Activated CD4-positive, alpha-beta T cell treated with anti-CD3 and anti-CD28 coated beads, Interleukin-2, amount 50 U/mL, for 24 hours (primary cell): ENCODE measurements at regions not wholly inside any gene's neighbourhood (a gene's known extent, or its start where the extent isn't known, plus 50 kb on each side); places are given as distances from the start of the nearest gene placed in this dataset.

Source experiments
- DNase-seq, 2 donors: peaks; one replicate each; pipeline ENCODE4 v3.0.0-alpha.2; 2020; ENCODE audit warnings: low read depth in 1 of 2, low spot score in 1 of 2

GRCh38 chr3:159605101-159605500 lies 383.5 kb upstream of the IL12A start:
- no peak for DNase-seq

GRCh38 chr3:159605776-159606175 lies 382.9 kb upstream of the IL12A start:
- DNase-seq, result no peak

GRCh38 chr3:159607856-159608255 lies 380.8 kb upstream of the IL12A start:
- no peak for DNase-seq

- no peak for DNase-seq
These were observed 380.3 kb upstream of the IL12A start for GRCh38 chr3:159608311-159608710.

- DNase-seq, result no peak
These were observed 379.0 kb upstream of the IL12A start for GRCh38 chr3:159609625-159610024.

GRCh38 chr3:159616234-159616825 lies 372.3 kb upstream of the IL12A start:
- no peak for DNase-seq

- DNase-seq, result no peak
These were observed 369.2 kb upstream of the IL12A start for GRCh38 chr3:159619341-159619885.

- no peak for DNase-seq
These were observed 368.4 kb upstream of the IL12A start for GRCh38 chr3:159620281-159620680.

GRCh38 chr3:159620873-159621272 lies 367.8 kb upstream of the IL12A start:
- DNase-seq, result no peak

GRCh38 chr3:159624616-159625015 lies 364.0 kb upstream of the IL12A start:
- no peak for DNase-seq

GRCh38 chr3:159625594-159625993 lies 363.0 kb upstream of the IL12A start:
- no peak for DNase-seq

GRCh38 chr3:159626598-159626997 lies 362.0 kb upstream of the IL12A start:
- DNase-seq, result no peak

- no peak for DNase-seq
These were observed 361.4 kb upstream of the IL12A start for GRCh38 chr3:159627229-159627628.

- no peak for DNase-seq
These were observed 361.0 kb upstream of the IL12A start for GRCh38 chr3:159627634-159628033.

- no peak for DNase-seq
These were observed 359.1 kb upstream of the IL12A start for GRCh38 chr3:159629329-159630084.

- no peak for DNase-seq
These were observed 357.4 kb upstream of the IL12A start for GRCh38 chr3:159631226-159631625.

GRCh38 chr3:159632128-159632527 lies 356.5 kb upstream of the IL12A start:
- no peak for DNase-seq

GRCh38 chr3:159632851-159633250 lies 355.8 kb upstream of the IL12A start:
- DNase-seq, result no peak

- DNase-seq, result no peak
These were observed 354.2 kb upstream of the IL12A start for GRCh38 chr3:159634483-159634882.

- no peak for DNase-seq
These were observed 353.5 kb upstream of the IL12A start for GRCh38 chr3:159635047-159635641.

GRCh38 chr3:159637883-159638542 lies 350.6 kb upstream of the IL12A start:
- no peak for DNase-seq

GRCh38 chr3:159640225-159640624 lies 348.4 kb upstream of the IL12A start:
- DNase-seq, result no peak
